ENCODE measurements at regions not wholly inside any gene's neighbourhood (a gene's known extent, or its start where the extent isn't known, plus 50 kb on each side); places are given as distances from the start of the nearest gene placed in this dataset.
"Not testable (repeated sequence)": the region's sequence is repeated elsewhere in the genome, so short reads cannot be mapped to it uniquely, and the experiment has no call there.

DNA sequence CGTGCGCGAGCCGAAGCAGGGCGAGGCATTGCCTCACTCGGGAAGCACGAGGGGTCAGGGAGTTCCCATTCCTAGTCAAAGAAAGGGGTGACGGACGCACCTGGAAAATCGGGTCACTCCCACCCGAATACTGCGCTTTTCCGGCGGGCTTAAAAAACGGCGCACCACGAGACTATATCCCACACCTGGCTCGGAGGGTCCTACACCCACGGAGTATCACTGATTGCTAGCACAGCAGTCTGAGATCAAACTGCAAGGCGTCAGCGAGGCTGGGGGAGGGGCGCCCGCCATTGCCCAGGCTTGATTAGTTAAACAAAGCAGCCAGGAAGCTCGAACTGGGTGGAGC lies 520.0 kb upstream of the GRM7 start:
- H3K27me3 ChIP-seq (ENCODE audit: control insufficient read depth in 5 of 5, insufficient read depth in 4 of 5, low read length in 5 of 5); H3K9me3 ChIP-seq (ENCODE audit: control insufficient read depth in 5 of 5, low read length in 5 of 5); H3K27ac ChIP-seq (ENCODE audit: low read depth, low read length); H3K4me3 ChIP-seq (ENCODE audit: low read depth in 1 of 5, low read length in 5 of 5); H3K4me1 ChIP-seq (ENCODE audit: control insufficient read depth in 5 of 5, insufficient read depth in 5 of 5, low read length in 5 of 5); H3K36me3 ChIP-seq (ENCODE audit: control insufficient read depth in 5 of 5, insufficient read depth in 5 of 5, low read length in 5 of 5); H3K9ac ChIP-seq (ENCODE audit: low read length in 5 of 5): not testable (repeated sequence)

- Histone ChIP-seq H3K9me3 (ENCODE audit: control insufficient read depth in 5 of 5, low read length in 5 of 5) (no peaks in the 10 kb centered on the region), H3K27me3 (ENCODE audit: control insufficient read depth in 5 of 5, insufficient read depth in 4 of 5, low read length in 5 of 5) (no peaks in the 10 kb centered on the region), H3K36me3 (ENCODE audit: control insufficient read depth in 5 of 5, insufficient read depth in 5 of 5, low read length in 5 of 5) (no peaks in the 10 kb centered on the region), H3K27ac (ENCODE audit: low read depth, low read length) (no peak overlapping the region), H3K4me3 (ENCODE audit: low read depth in 1 of 5, low read length in 5 of 5) (no peak overlapping the region), H3K9ac (ENCODE audit: low read length in 5 of 5) (no peak overlapping the region), H3K4me1 (ENCODE audit: control insufficient read depth in 5 of 5, insufficient read depth in 5 of 5, low read length in 5 of 5) (no peaks in the 10 kb centered on the region)
These were observed 509.2 kb upstream of the GRM7 start for GRCh38 chr3:6351752-6352151.

DNA sequence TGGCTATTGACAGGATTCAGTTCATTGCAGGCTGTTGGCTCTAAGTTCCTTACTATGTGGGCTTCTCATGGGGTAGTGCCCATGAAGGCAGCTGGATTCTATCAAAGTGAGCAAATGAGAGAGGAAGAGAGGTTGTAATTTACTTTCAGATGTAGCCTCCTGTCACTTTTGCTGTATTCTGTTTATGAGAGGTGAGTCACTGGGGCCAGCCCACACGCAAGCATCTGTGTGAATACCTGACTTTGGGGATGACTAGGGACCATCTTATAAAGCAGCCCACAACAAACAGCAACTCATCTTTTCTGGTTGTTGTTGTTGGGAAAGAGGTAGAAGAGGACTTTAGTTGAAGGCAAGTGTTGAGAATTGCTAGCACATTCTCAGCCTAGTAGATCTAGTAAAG lies 506.3 kb upstream of the GRM7 start:
- H3K4me1 ChIP-seq (ENCODE audit: control insufficient read depth in 5 of 5, insufficient read depth in 5 of 5, low read length in 5 of 5): no peaks in the 10 kb centered on the region
- no peaks in the 10 kb centered on the region for H3K36me3 ChIP-seq (ENCODE audit: control insufficient read depth in 5 of 5, insufficient read depth in 5 of 5, low read length in 5 of 5)
- H3K27me3 ChIP-seq (ENCODE audit: control insufficient read depth in 5 of 5, insufficient read depth in 4 of 5, low read length in 5 of 5): no peaks in the 10 kb centered on the region
- no peak overlapping the region for H3K9ac ChIP-seq (ENCODE audit: low read length in 5 of 5)
- H3K9me3 ChIP-seq (ENCODE audit: control insufficient read depth in 5 of 5, low read length in 5 of 5): no peaks in the 10 kb centered on the region
- no peak overlapping the region for H3K27ac ChIP-seq (ENCODE audit: low read depth, low read length)
- no peak overlapping the region for H3K4me3 ChIP-seq (ENCODE audit: low read depth in 1 of 5, low read length in 5 of 5)

- no peaks in the 10 kb centered on the region for H3K36me3 ChIP-seq (ENCODE audit: control insufficient read depth in 5 of 5, insufficient read depth in 5 of 5, low read length in 5 of 5)
- no peaks in the 10 kb centered on the region for H3K27me3 ChIP-seq (ENCODE audit: control insufficient read depth in 5 of 5, insufficient read depth in 4 of 5, low read length in 5 of 5)
- H3K4me1 ChIP-seq (ENCODE audit: control insufficient read depth in 5 of 5, insufficient read depth in 5 of 5, low read length in 5 of 5): no peaks in the 10 kb centered on the region
- no peak overlapping the region for H3K27ac ChIP-seq (ENCODE audit: low read depth, low read length)
- H3K9me3 ChIP-seq (ENCODE audit: control insufficient read depth in 5 of 5, low read length in 5 of 5): peaks cover 0 to 3% (median 0%) of the 10 kb centered on the region in 5 donors
- no peak overlapping the region for H3K9ac ChIP-seq (ENCODE audit: low read length in 5 of 5)
- no peak overlapping the region for H3K4me3 ChIP-seq (ENCODE audit: low read depth in 1 of 5, low read length in 5 of 5)
These were observed 498.5 kb upstream of the GRM7 start for GRCh38 chr3:6362406-6362805.

DNA sequence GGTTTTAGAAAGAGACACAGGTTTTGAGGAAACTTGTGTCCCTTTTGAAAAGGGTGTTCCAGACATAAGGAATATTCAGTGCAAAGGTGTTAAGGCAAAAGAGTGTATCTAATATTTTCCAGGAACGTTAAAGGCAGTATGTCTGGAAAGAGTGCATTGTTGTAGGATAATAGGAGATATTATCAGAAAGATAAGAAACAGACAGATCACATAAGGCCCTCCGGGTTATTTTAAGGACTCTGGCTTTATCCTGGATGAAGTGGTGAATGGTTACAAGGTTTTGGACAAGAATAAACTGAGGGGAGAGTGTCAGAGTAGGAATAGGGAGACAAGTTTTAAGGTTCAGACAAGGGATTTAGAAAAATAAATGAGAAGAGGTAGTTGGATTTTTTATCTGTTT lies 493.7 kb upstream of the GRM7 start:
- Histone ChIP-seq H3K27me3 (ENCODE audit: control insufficient read depth in 5 of 5, insufficient read depth in 4 of 5, low read length in 5 of 5) (no peaks in the 10 kb centered on the region), H3K36me3 (ENCODE audit: control insufficient read depth in 5 of 5, insufficient read depth in 5 of 5, low read length in 5 of 5) (no peaks in the 10 kb centered on the region), H3K4me1 (ENCODE audit: control insufficient read depth in 5 of 5, insufficient read depth in 5 of 5, low read length in 5 of 5) (no peaks in the 10 kb centered on the region), H3K9me3 (ENCODE audit: control insufficient read depth in 5 of 5, low read length in 5 of 5) (peaks cover 0 to 3% (median 0%) of the 10 kb centered on the region in 5 donors), H3K4me3 (ENCODE audit: low read depth in 1 of 5, low read length in 5 of 5) (no peak overlapping the region), H3K9ac (ENCODE audit: low read length in 5 of 5) (no peak overlapping the region), H3K27ac (ENCODE audit: low read depth, low read length) (no peak overlapping the region)

DNA sequence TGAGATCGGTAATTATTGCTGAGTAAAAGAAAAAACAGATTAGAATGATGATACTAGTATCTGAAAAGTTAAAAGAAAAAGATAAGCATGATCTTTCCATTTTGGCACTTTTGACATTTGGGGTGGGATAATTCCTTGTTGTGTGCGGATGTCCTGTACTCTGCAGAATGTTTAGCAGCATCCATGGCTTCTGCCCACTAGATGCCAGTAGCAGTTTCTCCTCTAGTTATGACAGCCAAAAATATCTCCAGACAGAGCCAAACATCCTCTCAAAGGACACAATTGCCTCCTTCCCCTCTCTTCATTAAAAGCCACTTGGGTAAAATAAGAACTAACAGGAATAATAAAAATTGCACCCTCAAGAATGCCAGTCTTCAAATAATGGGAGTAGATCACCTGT lies 468.8 kb upstream of the GRM7 start:
- H3K27ac ChIP-seq (ENCODE audit: low read depth, low read length): no peak overlapping the region

GRCh38 chr3:6394944-6395343 lies 466.0 kb upstream of the GRM7 start:
- Histone ChIP-seq H3K36me3 (ENCODE audit: control insufficient read depth in 5 of 5, insufficient read depth in 5 of 5, low read length in 5 of 5) (no peaks in the 10 kb centered on the region), H3K9ac (ENCODE audit: low read length in 5 of 5) (no peak overlapping the region), H3K4me1 (ENCODE audit: control insufficient read depth in 5 of 5, insufficient read depth in 5 of 5, low read length in 5 of 5) (no peaks in the 10 kb centered on the region), H3K4me3 (ENCODE audit: low read depth in 1 of 5, low read length in 5 of 5) (no peak overlapping the region), H3K27me3 (ENCODE audit: control insufficient read depth in 5 of 5, insufficient read depth in 4 of 5, low read length in 5 of 5) (no peaks in the 10 kb centered on the region), H3K9me3 (ENCODE audit: control insufficient read depth in 5 of 5, low read length in 5 of 5) (no peaks in the 10 kb centered on the region), H3K27ac (ENCODE audit: low read depth, low read length) (no peak overlapping the region)

More for the DNA sequence above, 468.8 kb upstream of the GRM7 start:
- Histone ChIP-seq H3K4me1 (ENCODE audit: control insufficient read depth in 5 of 5, insufficient read depth in 5 of 5, low read length in 5 of 5) (no peaks in the 10 kb centered on the region), H3K9me3 (ENCODE audit: control insufficient read depth in 5 of 5, low read length in 5 of 5) (no peaks in the 10 kb centered on the region), H3K4me3 (ENCODE audit: low read depth in 1 of 5, low read length in 5 of 5) (no peak overlapping the region), H3K9ac (ENCODE audit: low read length in 5 of 5) (no peak overlapping the region), H3K36me3 (ENCODE audit: control insufficient read depth in 5 of 5, insufficient read depth in 5 of 5, low read length in 5 of 5) (no peaks in the 10 kb centered on the region), H3K27me3 (ENCODE audit: control insufficient read depth in 5 of 5, insufficient read depth in 4 of 5, low read length in 5 of 5) (no peaks in the 10 kb centered on the region)

DNA sequence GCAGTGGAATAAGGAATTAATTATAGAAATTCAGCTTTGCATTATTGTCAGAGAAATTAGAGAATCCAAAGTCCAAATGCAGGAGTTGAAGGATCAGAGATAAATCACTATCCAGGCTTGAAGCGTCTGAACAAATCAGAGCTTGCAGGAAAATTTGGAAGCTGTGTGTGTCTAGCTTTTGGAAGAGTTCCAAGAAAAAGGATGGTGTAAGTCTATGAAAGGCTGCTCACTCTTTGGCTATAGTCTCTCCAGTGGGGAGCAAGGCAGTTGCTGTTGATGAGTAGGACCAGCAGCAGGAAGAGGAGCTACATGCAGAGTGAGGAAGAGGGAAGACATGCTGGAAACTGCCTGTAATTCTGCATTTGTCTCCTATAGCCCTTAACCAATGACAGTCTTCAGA lies 464.3 kb upstream of the GRM7 start:
- no peaks in the 10 kb centered on the region for H3K27me3 ChIP-seq (ENCODE audit: control insufficient read depth in 5 of 5, insufficient read depth in 4 of 5, low read length in 5 of 5)
- no peak overlapping the region for H3K4me3 ChIP-seq (ENCODE audit: low read depth in 1 of 5, low read length in 5 of 5)

DNA sequence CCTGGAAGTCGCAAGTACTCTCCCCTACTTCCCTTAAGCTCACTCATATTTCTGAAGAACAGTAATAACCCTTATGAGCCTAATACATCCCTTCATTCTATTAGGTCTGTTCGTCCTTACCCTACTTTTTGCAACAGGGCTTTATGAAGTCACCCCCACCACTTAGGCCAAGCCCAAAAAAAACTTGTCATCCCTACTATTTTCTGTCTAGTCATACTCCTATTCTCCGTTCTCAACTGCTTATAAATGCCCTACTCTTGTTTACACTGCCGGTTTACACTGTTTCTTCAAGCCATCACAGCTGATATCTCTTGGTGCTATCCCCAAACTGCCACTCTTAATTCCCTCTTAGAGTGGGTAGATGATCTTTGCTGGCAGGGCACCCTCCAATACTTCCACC lies 458.2 kb upstream of the GRM7 start:
- not testable (repeated sequence) for H3K9ac ChIP-seq (ENCODE audit: low read length in 5 of 5); H3K27me3 ChIP-seq (ENCODE audit: control insufficient read depth in 5 of 5, insufficient read depth in 4 of 5, low read length in 5 of 5); H3K4me3 ChIP-seq (ENCODE audit: low read depth in 1 of 5, low read length in 5 of 5); H3K4me1 ChIP-seq (ENCODE audit: control insufficient read depth in 5 of 5, insufficient read depth in 5 of 5, low read length in 5 of 5); H3K27ac ChIP-seq (ENCODE audit: low read depth, low read length); H3K9me3 ChIP-seq (ENCODE audit: control insufficient read depth in 5 of 5, low read length in 5 of 5); H3K36me3 ChIP-seq (ENCODE audit: control insufficient read depth in 5 of 5, insufficient read depth in 5 of 5, low read length in 5 of 5)

More for the DNA sequence above, 464.3 kb upstream of the GRM7 start:
- Histone ChIP-seq H3K27ac (ENCODE audit: low read depth, low read length) (no peak overlapping the region), H3K9ac (ENCODE audit: low read length in 5 of 5) (no peak overlapping the region), H3K36me3 (ENCODE audit: control insufficient read depth in 5 of 5, insufficient read depth in 5 of 5, low read length in 5 of 5) (no peaks in the 10 kb centered on the region), H3K9me3 (ENCODE audit: control insufficient read depth in 5 of 5, low read length in 5 of 5) (no peaks in the 10 kb centered on the region), H3K4me1 (ENCODE audit: control insufficient read depth in 5 of 5, insufficient read depth in 5 of 5, low read length in 5 of 5) (no peaks in the 10 kb centered on the region)

- H3K27me3 ChIP-seq (ENCODE audit: control insufficient read depth in 5 of 5, insufficient read depth in 4 of 5, low read length in 5 of 5); H3K36me3 ChIP-seq (ENCODE audit: control insufficient read depth in 5 of 5, insufficient read depth in 5 of 5, low read length in 5 of 5); H3K9ac ChIP-seq (ENCODE audit: low read length in 5 of 5); H3K4me3 ChIP-seq (ENCODE audit: low read depth in 1 of 5, low read length in 5 of 5); H3K27ac ChIP-seq (ENCODE audit: low read depth, low read length); H3K4me1 ChIP-seq (ENCODE audit: control insufficient read depth in 5 of 5, insufficient read depth in 5 of 5, low read length in 5 of 5); H3K9me3 ChIP-seq (ENCODE audit: control insufficient read depth in 5 of 5, low read length in 5 of 5): not testable (repeated sequence)
These were observed 454.0 kb upstream of the GRM7 start for GRCh38 chr3:6406923-6407322.

GRCh38 chr3:6416049-6416661 lies 444.8 kb upstream of the GRM7 start:
- no peak overlapping the region for H3K4me3 ChIP-seq (ENCODE audit: low read depth in 1 of 5, low read length in 5 of 5)
- H3K36me3 ChIP-seq (ENCODE audit: control insufficient read depth in 5 of 5, insufficient read depth in 5 of 5, low read length in 5 of 5): no peaks in the 10 kb centered on the region
- H3K9me3 ChIP-seq (ENCODE audit: control insufficient read depth in 5 of 5, low read length in 5 of 5): peaks cover 0 to 3% (median 0%) of the 10 kb centered on the region in 5 donors
- no peaks in the 10 kb centered on the region for H3K27me3 ChIP-seq (ENCODE audit: control insufficient read depth in 5 of 5, insufficient read depth in 4 of 5, low read length in 5 of 5)
- no peak overlapping the region for H3K9ac ChIP-seq (ENCODE audit: low read length in 5 of 5)
- no peak overlapping the region for H3K27ac ChIP-seq (ENCODE audit: low read depth, low read length)
- no peaks in the 10 kb centered on the region for H3K4me1 ChIP-seq (ENCODE audit: control insufficient read depth in 5 of 5, insufficient read depth in 5 of 5, low read length in 5 of 5)
